Hepatocyte (in vitro differentiated cells): ENCODE measurements at regions not wholly inside any gene's neighbourhood (a gene's known extent, or its start where the extent isn't known, plus 50 kb on each side); places are given as distances from the start of the nearest gene placed in this dataset.

Experiments used
- DNase-seq: peaks from one replicate; pipeline ENCODE4 v3.0.0-alpha.2; 2016; ENCODE audit warnings: low spot score
- H2AFZ ChIP-seq: fragments of 200-600 bp; sonication (generic); 2 replicates; pipeline ENCODE4 v1.6.0; 2016; ENCODE audit warnings: antibody characterized with exemption, mild to moderate bottlenecking
- H3K27ac ChIP-seq: fragments of 200-600 bp; sonication (generic); 2 replicates; pipeline ENCODE4 v1.5.1; 2016; ENCODE audit warnings: mild to moderate bottlenecking
- H3K27me3 ChIP-seq: fragments of 200-600 bp; sonication (generic); 2 replicates; pipeline ENCODE4 v1.6.1; 2016
- H3K36me3 ChIP-seq: fragments of 200-600 bp; sonication (generic); replicated peaks from 2 replicates; pipeline ENCODE4 v1.5.1; 2016; ENCODE audit warnings: low read depth; ENCODE audit not compliant: insufficient read depth
- H3K4me1 ChIP-seq: fragments of 200-600 bp; sonication (generic); 2 replicates; pipeline ENCODE4 v1.5.1; 2016; ENCODE audit warnings: mild to moderate bottlenecking, moderate library complexity; ENCODE audit not compliant: insufficient read depth
- H3K4me2 ChIP-seq: fragments of 200-600 bp; sonication (generic); 2 replicates; pipeline ENCODE4 v1.6.0; 2016
- H3K4me3 ChIP-seq: fragments of 200-600 bp; sonication (generic); 2 replicates; pipeline ENCODE4 v1.5.1; 2016; ENCODE audit warnings: mild to moderate bottlenecking
- H3K79me2 ChIP-seq: fragments of 200-600 bp; sonication (generic); 2 replicates; pipeline ENCODE4 v1.6.0; 2017; ENCODE audit warnings: mild to moderate bottlenecking
- H3K9me2 ChIP-seq: fragments of 200-600 bp; sonication (generic); replicated peaks from 2 replicates; pipeline ENCODE4 v1.6.0; 2017; ENCODE audit warnings: mild to moderate bottlenecking; ENCODE audit not compliant: insufficient read depth
- H3K9me3 ChIP-seq: fragments of 200-600 bp; sonication (generic); 2 replicates; pipeline ENCODE4 v1.5.1; 2016; ENCODE audit warnings: low read depth, mild to moderate bottlenecking
- H4K20me1 ChIP-seq: fragments of 200-600 bp; sonication (generic); 2 replicates; pipeline ENCODE4 v1.6.0; 2016; ENCODE audit warnings: mild to moderate bottlenecking; ENCODE audit not compliant: insufficient read depth, poor library complexity, severe bottlenecking
- CTCF ChIP-seq: fragments of 200-600 bp; sonication (generic); IDR thresholded peaks from 2 replicates; pipeline ENCODE4 v1.5.1; 2016; ENCODE audit warnings: antibody characterized with exemption, mild to moderate bottlenecking; ENCODE audit not compliant: poor library complexity
- EZH2 ChIP-seq: fragments of 200-600 bp; sonication (generic); IDR thresholded peaks from 2 replicates; pipeline ENCODE4 v1.6.1; 2016; ENCODE audit warnings: antibody characterized with exemption, mild to moderate bottlenecking, borderline replicate concordance
- EZH2phosphoT487 ChIP-seq: fragments of 200-600 bp; sonication (generic); IDR thresholded peaks from one replicate; pipeline ENCODE4 v1.6.1; 2018; ENCODE audit warnings: antibody characterized with exemption, mild to moderate bottlenecking, low read depth, moderate library complexity; ENCODE audit not compliant: unreplicated experiment, severe bottlenecking
- WGBS: methylation state at CpG from one replicate; pipeline ENCODE4 v1.1.6; 2016; ENCODE audit warnings: low lambda C conversion rate; ENCODE audit errors: missing lambda C conversion rate; 5-methylcytosine and 5-hydroxymethylcytosine counted together

DNA sequence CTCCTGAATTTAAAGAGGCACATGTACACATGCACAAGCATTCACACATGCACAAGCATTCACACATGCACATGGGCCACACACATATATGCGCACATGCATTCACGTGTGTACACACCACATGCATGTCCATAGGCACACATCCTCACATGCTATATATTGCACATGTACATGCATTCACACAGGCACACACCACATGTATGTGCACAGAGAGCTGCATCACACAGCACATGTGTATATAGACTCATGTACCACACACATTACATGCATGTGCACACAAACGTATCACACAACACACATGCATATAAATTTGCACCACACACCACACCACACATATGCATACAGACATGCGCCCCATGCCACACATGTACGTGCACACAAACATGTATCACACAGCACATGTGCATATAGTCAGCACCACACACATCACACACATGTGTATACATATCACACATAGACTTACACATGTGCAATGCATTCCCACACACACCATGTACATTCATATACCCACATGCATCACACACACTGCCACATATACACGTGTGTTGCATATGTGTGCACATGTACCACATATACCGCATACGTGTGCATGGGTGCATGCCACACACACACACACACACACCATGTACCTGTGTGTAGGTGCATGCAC is 54.6 kb upstream of the COL18A1 start:
- Histone ChIP-seq H3K4me2 (no peak overlapping the region), H3K27me3 (no peaks in the 10 kb centered on the region), H2AFZ (no peak overlapping the region), H3K9me2 (no peaks in the 10 kb centered on the region), H3K79me2 (no peaks in the 10 kb centered on the region), H3K27ac (peak overlapping the region; percentile 18), H4K20me1 (no peaks in the 10 kb centered on the region), H3K9me3 (no peaks in the 10 kb centered on the region), H3K4me3 (no peak overlapping the region), H3K36me3 (no peaks in the 10 kb centered on the region), H3K4me1 (peaks cover 12% of the 10 kb centered on the region)
- 98% methylated on average over 8 of the region's 8 CpGs for WGBS
- TF ChIP-seq CTCF (no peak), EZH2phosphoT487 (no peak), EZH2 (no peak)
- no peak for DNase-seq

DNA sequence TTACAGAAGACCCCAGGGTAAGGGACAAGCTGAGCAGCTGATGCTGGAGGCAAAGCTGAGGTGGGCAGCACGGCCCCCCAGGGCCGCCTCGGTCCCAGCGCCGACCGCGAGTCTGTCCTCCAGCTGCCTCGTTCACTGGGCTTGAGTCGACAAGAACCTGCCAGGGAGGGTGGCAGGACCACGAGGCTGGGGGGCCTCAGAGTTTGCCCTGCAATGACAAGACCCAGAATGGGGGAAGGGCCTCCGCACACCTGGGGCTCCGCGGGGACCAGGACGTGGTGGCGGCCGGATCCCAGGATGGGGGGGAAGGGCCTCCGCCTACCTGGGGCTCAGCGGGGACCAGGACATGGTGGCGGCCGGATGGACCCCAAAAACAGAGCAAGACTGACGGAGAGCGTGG is 53.9 kb upstream of the COL18A1 start:
- H3K4me2 ChIP-seq: no peak overlapping the region
- no peaks in the 10 kb centered on the region for H3K27me3 ChIP-seq
- no peaks in the 10 kb centered on the region for H4K20me1 ChIP-seq
- no peak overlapping the region for H2AFZ ChIP-seq
- no peak overlapping the region for H3K27ac ChIP-seq
- TF ChIP-seq EZH2: no peak
- TF ChIP-seq EZH2phosphoT487: no peak
- no peak for TF ChIP-seq CTCF
- no peak overlapping the region for H3K4me3 ChIP-seq
- H3K9me3 ChIP-seq: no peaks in the 10 kb centered on the region
- H3K4me1 ChIP-seq: peaks cover 15% of the 10 kb centered on the region
- no peak for DNase-seq
- no peaks in the 10 kb centered on the region for H3K36me3 ChIP-seq
- no peaks in the 10 kb centered on the region for H3K79me2 ChIP-seq
- WGBS: 95% methylated on average over 21 of the region's 22 CpGs
- H3K9me2 ChIP-seq: no peaks in the 10 kb centered on the region

GRCh38 chr21:45351526-45352275 is 53.3 kb upstream of the COL18A1 start:
- no peak overlapping the region for H3K4me2 ChIP-seq
- H3K9me2 ChIP-seq: no peaks in the 10 kb centered on the region
- DNase-seq: no peak
- no peak for TF ChIP-seq EZH2
- no peak for TF ChIP-seq EZH2phosphoT487
- TF ChIP-seq CTCF: no peak
- 84% methylated on average over 12 of the region's 12 CpGs for WGBS
- no peaks in the 10 kb centered on the region for H3K27me3 ChIP-seq
- H2AFZ ChIP-seq: no peak overlapping the region
- H3K4me3 ChIP-seq: no peak overlapping the region
- H3K79me2 ChIP-seq: no peaks in the 10 kb centered on the region
- H3K9me3 ChIP-seq: no peaks in the 10 kb centered on the region
- no peaks in the 10 kb centered on the region for H4K20me1 ChIP-seq
- no peaks in the 10 kb centered on the region for H3K36me3 ChIP-seq
- peaks cover 18% of the 10 kb centered on the region for H3K4me1 ChIP-seq
- no peak overlapping the region for H3K27ac ChIP-seq
